ENCODE measurements at regions not wholly inside any gene's neighbourhood (a gene's known extent, or its start where the extent isn't known, plus 50 kb on each side); places are given as distances from the start of the nearest gene placed in this dataset.

DNA sequence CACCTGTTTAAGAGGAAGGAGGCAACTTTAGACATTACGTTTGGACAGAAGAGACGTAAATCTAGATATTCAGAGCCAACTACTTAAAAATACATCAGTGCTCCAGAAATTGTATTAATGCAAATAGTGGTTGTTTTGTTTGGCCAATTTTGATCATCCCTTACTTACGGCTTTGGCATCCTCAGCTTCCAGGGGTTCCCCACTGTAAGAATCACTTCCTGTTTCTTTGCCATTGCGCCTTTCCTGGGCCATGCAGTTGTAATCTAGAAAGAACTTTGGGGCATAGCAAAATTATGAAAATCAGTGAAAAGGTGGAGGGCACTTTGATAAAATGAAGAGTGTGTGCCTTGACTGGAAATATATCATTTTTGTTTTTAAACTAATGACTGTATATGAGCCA is 537.2 kb upstream of the TLE4 start:
- TF ChIP-seq EZH2 (IDR thresholded peaks at IDR 0.05; ENCODE audit: insufficient read depth, poor library complexity, severe bottlenecking) (no peak), EZH2phosphoT487 (IDR thresholded peaks at IDR 0.05; ENCODE audit: insufficient read depth, low read depth) (no peak)

Measured in GM23248 (cell line).